HG03196 (cell line): ENCODE measurements at regions not wholly inside any gene's neighbourhood (a gene's known extent, or its start where the extent isn't known, plus 50 kb on each side); places are given as distances from the start of the nearest gene placed in this dataset.
"Not testable (repeated sequence)": the region's sequence is repeated elsewhere in the genome, so short reads cannot be mapped to it uniquely, and the experiment has no call there.

Experiments
- ATAC-seq: cut with Tn5 transposase; IDR thresholded peaks from one replicate; pipeline ENCODE4 v1.9.1; 2021; ENCODE audit not compliant: unreplicated experiment

- ATAC-seq, result no peak
Observed at GRCh38 chr7:12929476-12930140, 242.2 kb downstream of the ARL4A start.

GRCh38 chr7:12930534-12930933 lies 243.1 kb downstream of the ARL4A start:
- no peak for ATAC-seq

- ATAC-seq, result not testable (repeated sequence)
Observed at GRCh38 chr7:12931465-12931864, 244.0 kb downstream of the ARL4A start.

GRCh38 chr7:12939694-12940093 lies 252.3 kb downstream of the ARL4A start:
- no peak for ATAC-seq

GRCh38 chr7:12941512-12941911 lies 254.1 kb downstream of the ARL4A start:
- ATAC-seq, result no peak

GRCh38 chr7:12942609-12943008 lies 255.2 kb downstream of the ARL4A start:
- ATAC-seq, result no peak

GRCh38 chr7:12943781-12944180 lies 256.3 kb downstream of the ARL4A start:
- no peak for ATAC-seq

- ATAC-seq, result no peak
Observed at GRCh38 chr7:12945901-12946300, 258.5 kb downstream of the ARL4A start.

- no peak for ATAC-seq
Observed at GRCh38 chr7:12947465-12947864, 260.0 kb downstream of the ARL4A start.

GRCh38 chr7:12949060-12949931 lies 261.9 kb downstream of the ARL4A start:
- ATAC-seq, result no peak

GRCh38 chr7:12951397-12951801 lies 264.0 kb downstream of the ARL4A start:
- no peak for ATAC-seq

- ATAC-seq, result no peak
Observed at GRCh38 chr7:12954380-12955033, 267.1 kb downstream of the ARL4A start.

- no peak for ATAC-seq
Observed at GRCh38 chr7:12957487-12957886, 270.1 kb downstream of the ARL4A start.

GRCh38 chr7:12961910-12962480 lies 274.6 kb downstream of the ARL4A start:
- ATAC-seq, result no peak

- ATAC-seq, result no peak
Observed at GRCh38 chr7:12963435-12963834, 276.0 kb downstream of the ARL4A start.

GRCh38 chr7:12964836-12965235 lies 277.4 kb downstream of the ARL4A start:
- no peak for ATAC-seq

- no peak for ATAC-seq
Observed at GRCh38 chr7:12965767-12966166, 278.3 kb downstream of the ARL4A start.

GRCh38 chr7:12967322-12967721 lies 279.9 kb downstream of the ARL4A start:
- no peak for ATAC-seq

GRCh38 chr7:12968836-12969422 lies 281.5 kb downstream of the ARL4A start:
- no peak for ATAC-seq

- no peak for ATAC-seq
Observed at GRCh38 chr7:12970626-12971025, 283.2 kb downstream of the ARL4A start.
